ENCODE measurements at regions not wholly inside any gene's neighbourhood (a gene's known extent, or its start where the extent isn't known, plus 50 kb on each side); places are given as distances from the start of the nearest gene placed in this dataset.

- Histone ChIP-seq H3K79me1 (ENCODE audit: low read depth, low read length) (no peaks in the 10 kb centered on the region), H3K27ac (ENCODE audit: low read depth, low read length) (no peak overlapping the region), H3K18ac (ENCODE audit: extremely low read depth, low read length) (no peak overlapping the region), H2AK5ac (ENCODE audit: low read depth, low read length) (no peak overlapping the region), H3K79me2 (ENCODE audit: control insufficient read depth in 1 of 2, insufficient read depth in 2 of 2, low read length in 2 of 2) (no peaks in the 10 kb centered on the region), H4K5ac (ENCODE audit: insufficient read length, low read depth, low read length) (no peak overlapping the region), H3K36me3 (ENCODE audit: control insufficient read depth in 2 of 4, insufficient read depth in 4 of 4, low read length in 3 of 4) (no peaks in the 10 kb centered on the region), H2BK20ac (ENCODE audit: low read length) (no peak overlapping the region), H3K23ac (ENCODE audit: insufficient read length) (no peak overlapping the region), H2BK120ac (replicated peaks; ENCODE audit: low read depth, low read length) (no peak overlapping the region), H3K9ac (replicated peaks in 1 of 4; ENCODE audit: extremely low read depth in 1 of 4, low read depth in 3 of 4, low read length in 3 of 4) (no peak overlapping the region), H3K4me3 (ENCODE audit: extremely low read depth in 1 of 4, insufficient read depth in 2 of 4, low read depth in 3 of 4, low read length in 4 of 4) (no peak overlapping the region), H2AFZ (ENCODE audit: low read length) (no peak overlapping the region), H4K8ac (ENCODE audit: extremely low read depth, insufficient read depth, low read length) (no peak overlapping the region), H3K4me1 (replicated peaks in 1 of 4; ENCODE audit: control insufficient read depth in 3 of 4, insufficient read depth in 4 of 4, low read length in 3 of 4) (no peaks in the 10 kb centered on the region), H3K23me2 (ENCODE audit: low read depth, low read length) (no peaks in the 10 kb centered on the region), H3K14ac (ENCODE audit: insufficient read length) (no peak overlapping the region), H2BK15ac (ENCODE audit: low read length) (no peak overlapping the region), H3K27me3 (replicated peaks in 1 of 4; ENCODE audit: control insufficient read depth in 3 of 4, extremely low read depth in 1 of 4, insufficient read depth in 3 of 4, low read length in 3 of 4) (no peaks in the 10 kb centered on the region), H4K20me1 (replicated peaks in 1 of 2; ENCODE audit: control insufficient read depth in 1 of 2, insufficient read depth in 2 of 2, low read length in 2 of 2) (no peaks in the 10 kb centered on the region), H3K56ac (replicated peaks; ENCODE audit: insufficient read length, low read depth, low read length) (no peak overlapping the region), H3K9me3 (ENCODE audit: insufficient read depth in 2 of 2, low read depth in 1 of 2, low read length in 1 of 2) (no peaks in the 10 kb centered on the region), H3K4ac (replicated peaks; ENCODE audit: insufficient read length, low read depth, low read length) (no peak overlapping the region), H4K91ac (replicated peaks; ENCODE audit: insufficient read length, low read length) (no peak overlapping the region), H3K4me2 (ENCODE audit: insufficient read depth in 1 of 2, low read depth in 2 of 2, low read length in 2 of 2) (no peak overlapping the region), H2BK12ac (ENCODE audit: low read depth, low read length) (no peak overlapping the region), H2BK5ac (ENCODE audit: low read depth, low read length) (no peak overlapping the region)
- POLR2A ChIA-PET (ENCODE audit: partially characterized antibody) = interaction anchor here (0.5 kb wide), 1 partner anchor 210 kb away, joined by 3 read pairs; no protein-coding TSS in a partner anchor
- DNase-seq (ENCODE audit: low read depth in 1 of 2, low spot score in 2 of 2) (no peak), FAIRE-seq (no peak)
- WGBS, 2 experiments (ENCODE audit: extremely low coverage in 1 of 2, insufficient coverage in 1 of 2, insufficient read length in 1 of 2, insufficient replicate concordance in 2 of 2, low coverage in 1 of 2, low lambda C conversion rate in 2 of 2, missing lambda C conversion rate in 1 of 2) = 71% methylated on average over 2 of the region's 2 CpGs; no CpG with 5 or more reads in 1 of the 2 experiments
- CTCF ChIA-PET (ENCODE audit: partially characterized antibody) = interaction anchor here (0.7 to 9.9 kb wide), 20 partner anchors 8 to 242 kb away, joined by 3 to 141 read pairs (median 5); no protein-coding TSS in a partner anchor
- TF ChIP-seq RAD21 (IDR thresholded peaks at IDR 0.05 in 1 of 2, conservative IDR thresholded peaks at IDR 0.05 in 1 of 2; ENCODE audit: low read depth in 2 of 2, low read length in 2 of 2) (0 out of 4 replicates have a peak, but pooled peaks of 1 of the 2 experiments have one; percentile 15), KDM5A (IDR thresholded peaks at IDR 0.05; ENCODE audit: low read length) (no peak)
These were observed 316.5 kb upstream of the OR4E1 start for GRCh38 chr14:21990116-21990515.
